Keratinocyte (primary cell): ENCODE measurements at regions not wholly inside any gene's neighbourhood (a gene's known extent, or its start where the extent isn't known, plus 50 kb on each side); places are given as distances from the start of the nearest gene placed in this dataset.

Experiments
- DNase-seq: peaks from one replicate; pipeline ENCODE4 v3.0.0-alpha.2; 2011; ENCODE audit warnings: low read depth, missing footprints, low spot score
- FAIRE-seq: peaks from 2 replicates; lab custom pipeline; 2011; peaks lifted over from hg19 to GRCh38; lab: Jason Lieb, UNC
- H2AFZ ChIP-seq: 2 replicates; pipeline ENCODE4 v1.6.0; 2012; ENCODE audit warnings: low read length, control low read depth, inconsistent platforms; ENCODE audit not compliant: control insufficient read depth
- H3K27ac ChIP-seq: 2 replicates; pipeline ENCODE4 v1.5.1; 2011; ENCODE audit warnings: low read length; ENCODE audit not compliant: control insufficient read depth, insufficient read depth
- H3K27me3 ChIP-seq: 3 replicates; pipeline ENCODE4 v1.6.0; 2011; ENCODE audit warnings: low read length; ENCODE audit not compliant: control insufficient read depth, insufficient read depth; ENCODE audit errors: extremely low read depth
- H3K36me3 ChIP-seq, 2 experiments: 2 replicates in 1 of 2; 3 replicates in 1 of 2; pipeline ENCODE4 v1.5.1; 2011; ENCODE audit warnings: low read length in 2 of 2, mild to moderate bottlenecking in 1 of 2; ENCODE audit not compliant: control insufficient read depth in 2 of 2, insufficient read depth in 2 of 2; ENCODE audit errors: extremely low read depth in 1 of 2
- H3K4me1 ChIP-seq: 3 replicates; pipeline ENCODE4 v1.5.1; 2011; ENCODE audit warnings: low read length; ENCODE audit not compliant: control insufficient read depth, insufficient read depth; ENCODE audit errors: extremely low read depth
- H3K4me2 ChIP-seq: 3 replicates; pipeline ENCODE4 v1.6.0; 2011; ENCODE audit warnings: low read depth, low read length; ENCODE audit not compliant: control insufficient read depth, insufficient read depth; ENCODE audit errors: extremely low read depth
- H3K4me3 ChIP-seq, 3 experiments: fragments of 200-600 bp in 1 of 3; sonication (generic) in 1 of 3; 2 replicates in 2 of 3; 3 replicates in 1 of 3; pipeline ENCODE4 v1.5.1; 2011 to 2016; ENCODE audit warnings: low read length in 3 of 3, mild to moderate bottlenecking in 3 of 3, control low read depth in 2 of 3, inconsistent platforms in 1 of 3, low read depth in 1 of 3, mixed read lengths in 1 of 3, mixed run types in 1 of 3, moderate library complexity in 1 of 3; ENCODE audit not compliant: control insufficient read depth in 2 of 3, insufficient read depth in 2 of 3; ENCODE audit errors: extremely low read depth in 1 of 3
- H3K79me2 ChIP-seq: 2 replicates; pipeline ENCODE4 v1.6.0; 2012; ENCODE audit warnings: low read length; ENCODE audit not compliant: control insufficient read depth, insufficient read depth
- H3K9ac ChIP-seq: 3 replicates; pipeline ENCODE4 v1.6.0; 2011; ENCODE audit warnings: low read length; ENCODE audit not compliant: control insufficient read depth, insufficient read depth; ENCODE audit errors: extremely low read depth
- H3K9me1 ChIP-seq: 3 replicates; pipeline ENCODE4 v1.6.0; 2011; ENCODE audit warnings: low read length; ENCODE audit not compliant: control insufficient read depth, insufficient read depth; ENCODE audit errors: extremely low read depth
- H3K9me3 ChIP-seq: 2 replicates; pipeline ENCODE4 v1.5.1; 2012; ENCODE audit warnings: low read depth, low read length; ENCODE audit not compliant: control insufficient read depth
- H4K20me1 ChIP-seq: 3 replicates; pipeline ENCODE4 v1.6.0; 2011; ENCODE audit warnings: low read length; ENCODE audit not compliant: control insufficient read depth, insufficient read depth; ENCODE audit errors: extremely low read depth
- EZH2 ChIP-seq: IDR thresholded peaks from one replicate; pipeline ENCODE4 v1.6.1; 2012; ENCODE audit warnings: inconsistent platforms, mild to moderate bottlenecking, low read length, moderate library complexity
- dilution Hi-C: fragments of 300-500 bp; cut with MboI; formaldehyde crosslinking; loops from one replicate; pipeline ENCODE4 v1.7.0; 2020; ENCODE audit warnings: low sequenced_read_pairs; ENCODE audit not compliant: extremely low pct_ligation_motif_present
- TF ChIP-seq, protein P1 (sequence below), 3 experiments: IDR thresholded peaks in 1 of 3; conservative IDR thresholded peaks in 1 of 3; optimal IDR thresholded peaks in 1 of 3; 2 replicates in 2 of 3; 3 replicates in 1 of 3; pipeline versions ENCODE3 to v1.5.1; 2011; ENCODE audit warnings: low read length in 3 of 3, mild to moderate bottlenecking in 3 of 3, moderate library complexity in 2 of 3, control low read depth in 1 of 3, inconsistent platforms in 1 of 3; ENCODE audit not compliant: insufficient read depth in 2 of 3; ENCODE audit errors: extremely low read depth in 1 of 3

DNA sequence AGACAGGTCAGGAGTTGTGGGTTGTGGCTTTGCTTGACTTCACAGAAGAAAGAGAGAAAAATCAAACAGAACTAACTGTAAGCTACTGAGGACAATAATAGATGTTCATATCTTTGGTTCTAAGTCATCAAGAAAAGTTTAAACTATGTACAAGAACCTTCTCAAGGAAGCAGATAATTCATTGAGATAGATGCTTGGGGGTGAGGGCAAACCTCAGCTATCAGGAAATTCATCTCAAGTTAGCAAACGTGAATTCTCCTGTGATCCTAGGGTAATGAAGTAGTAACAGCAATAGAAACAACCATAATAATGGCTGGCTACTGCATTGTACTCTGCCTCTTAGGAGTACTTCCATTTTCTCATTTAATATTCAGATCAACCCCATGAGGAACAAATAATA is 506.2 kb downstream of the PLPP3 start:
- H4K20me1 ChIP-seq = no peaks in the 10 kb centered on the region
- H3K9me3 ChIP-seq = no peaks in the 10 kb centered on the region
- H3K4me3 ChIP-seq = no peak overlapping the region
- H2AFZ ChIP-seq = no peak overlapping the region
- no peak overlapping the region for H3K27ac ChIP-seq
- no peak for DNase-seq
- TF ChIP-seq EZH2 = no peak
- TF ChIP-seq, protein P1, sequence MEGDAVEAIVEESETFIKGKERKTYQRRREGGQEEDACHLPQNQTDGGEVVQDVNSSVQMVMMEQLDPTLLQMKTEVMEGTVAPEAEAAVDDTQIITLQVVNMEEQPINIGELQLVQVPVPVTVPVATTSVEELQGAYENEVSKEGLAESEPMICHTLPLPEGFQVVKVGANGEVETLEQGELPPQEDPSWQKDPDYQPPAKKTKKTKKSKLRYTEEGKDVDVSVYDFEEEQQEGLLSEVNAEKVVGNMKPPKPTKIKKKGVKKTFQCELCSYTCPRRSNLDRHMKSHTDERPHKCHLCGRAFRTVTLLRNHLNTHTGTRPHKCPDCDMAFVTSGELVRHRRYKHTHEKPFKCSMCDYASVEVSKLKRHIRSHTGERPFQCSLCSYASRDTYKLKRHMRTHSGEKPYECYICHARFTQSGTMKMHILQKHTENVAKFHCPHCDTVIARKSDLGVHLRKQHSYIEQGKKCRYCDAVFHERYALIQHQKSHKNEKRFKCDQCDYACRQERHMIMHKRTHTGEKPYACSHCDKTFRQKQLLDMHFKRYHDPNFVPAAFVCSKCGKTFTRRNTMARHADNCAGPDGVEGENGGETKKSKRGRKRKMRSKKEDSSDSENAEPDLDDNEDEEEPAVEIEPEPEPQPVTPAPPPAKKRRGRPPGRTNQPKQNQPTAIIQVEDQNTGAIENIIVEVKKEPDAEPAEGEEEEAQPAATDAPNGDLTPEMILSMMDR (optimal IDR thresholded peaks at IDR 0.05 in 1 of 3, IDR thresholded peaks at IDR 0.05 in 1 of 3, conservative IDR thresholded peaks at IDR 0.05 in 1 of 3; ENCODE audit: extremely low read depth in 1 of 3, insufficient read depth in 2 of 3, low read length in 3 of 3) = no peak
- H3K9ac ChIP-seq = no peak overlapping the region
- no peaks in the 10 kb centered on the region for H3K36me3 ChIP-seq
- no peaks in the 10 kb centered on the region for H3K27me3 ChIP-seq
- dilution Hi-C loops = no loop called here
- no peaks in the 10 kb centered on the region for H3K9me1 ChIP-seq
- H3K79me2 ChIP-seq = no peaks in the 10 kb centered on the region
- no peak for FAIRE-seq
- H3K4me1 ChIP-seq = peaks cover 12% of the 10 kb centered on the region
- no peak overlapping the region for H3K4me2 ChIP-seq

DNA sequence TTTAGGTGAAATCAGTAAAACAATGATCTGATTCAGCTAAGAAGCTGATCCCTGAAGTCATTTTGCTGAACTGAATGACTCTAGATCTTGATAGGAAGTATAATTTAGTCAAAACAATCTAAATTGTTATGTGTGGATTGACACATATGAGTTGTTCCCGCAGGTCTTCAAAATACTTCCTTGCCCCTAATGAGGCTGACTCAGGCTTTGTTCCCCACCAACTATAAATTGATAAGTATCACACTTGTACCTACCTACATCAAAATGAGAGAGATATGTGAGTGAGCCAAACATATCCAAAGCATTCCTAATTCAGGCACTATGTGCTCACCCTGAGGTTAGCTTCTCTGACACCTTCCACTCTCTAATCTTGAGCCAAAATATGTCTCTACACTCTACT is 507.1 kb downstream of the PLPP3 start:
- H3K27me3 ChIP-seq = no peaks in the 10 kb centered on the region
- H3K9ac ChIP-seq = no peak overlapping the region
- H3K9me3 ChIP-seq = no peaks in the 10 kb centered on the region
- H3K36me3 ChIP-seq = no peaks in the 10 kb centered on the region
- no peak overlapping the region for H3K4me2 ChIP-seq
- H2AFZ ChIP-seq = no peak overlapping the region
- no peak overlapping the region for H3K27ac ChIP-seq
- dilution Hi-C loops = no loop called here
- H4K20me1 ChIP-seq = no peaks in the 10 kb centered on the region
- peaks cover 14% of the 10 kb centered on the region for H3K4me1 ChIP-seq
- no peaks in the 10 kb centered on the region for H3K79me2 ChIP-seq
- no peak for TF ChIP-seq EZH2
- TF ChIP-seq, protein P1 (optimal IDR thresholded peaks at IDR 0.05 in 1 of 3, IDR thresholded peaks at IDR 0.05 in 1 of 3, conservative IDR thresholded peaks at IDR 0.05 in 1 of 3; ENCODE audit: extremely low read depth in 1 of 3, insufficient read depth in 2 of 3, low read length in 3 of 3) = no peak
- FAIRE-seq (no peak), DNase-seq (no peak)
- H3K4me3 ChIP-seq = no peak overlapping the region
- H3K9me1 ChIP-seq = no peaks in the 10 kb centered on the region
